ENCODE measurements at regions not wholly inside any gene's neighbourhood (a gene's known extent, or its start where the extent isn't known, plus 50 kb on each side); places are given as distances from the start of the nearest gene placed in this dataset.

GRCh38 chr19:32240316-32240715 lies 105.1 kb upstream of the ZNF507 start:
- no peak for DNase-seq (ENCODE audit: low read depth)

- DNase-seq (ENCODE audit: low read depth) = no peak
These were observed 104.1 kb upstream of the ZNF507 start for GRCh38 chr19:32241306-32241705.

GRCh38 chr19:32241932-32242710 lies 103.3 kb upstream of the ZNF507 start:
- no peak for DNase-seq (ENCODE audit: low read depth)

- no peak for DNase-seq (ENCODE audit: low read depth)
These were observed 99.4 kb upstream of the ZNF507 start for GRCh38 chr19:32246006-32246405.

- DNase-seq (ENCODE audit: low read depth) = no peak
These were observed 93.6 kb upstream of the ZNF507 start for GRCh38 chr19:32251634-32252332.

- no peak for DNase-seq (ENCODE audit: low read depth)
These were observed 93.1 kb upstream of the ZNF507 start for GRCh38 chr19:32252333-32252669.

GRCh38 chr19:32253683-32254508 lies 91.5 kb upstream of the ZNF507 start:
- DNase-seq (ENCODE audit: low read depth) = no peak

GRCh38 chr19:32254509-32254890 lies 90.9 kb upstream of the ZNF507 start:
- DNase-seq (ENCODE audit: low read depth) = no peak

- no peak for DNase-seq (ENCODE audit: low read depth)
These were observed 89.7 kb upstream of the ZNF507 start for GRCh38 chr19:32255536-32256295.

- no peak for DNase-seq (ENCODE audit: low read depth)
These were observed 89.0 kb upstream of the ZNF507 start for GRCh38 chr19:32256341-32256975.

GRCh38 chr19:32257326-32258073 lies 87.9 kb upstream of the ZNF507 start:
- DNase-seq (ENCODE audit: low read depth) = no peak

GRCh38 chr19:32258167-32258566 lies 87.2 kb upstream of the ZNF507 start:
- no peak for DNase-seq (ENCODE audit: low read depth)

- DNase-seq (ENCODE audit: low read depth) = no peak
These were observed 80.8 kb upstream of the ZNF507 start for GRCh38 chr19:32264568-32264967.

- no peak for DNase-seq (ENCODE audit: low read depth)
These were observed 79.4 kb upstream of the ZNF507 start for GRCh38 chr19:32265995-32266394.

- no peak for DNase-seq (ENCODE audit: low read depth)
These were observed 79.0 kb upstream of the ZNF507 start for GRCh38 chr19:32266460-32266859.

GRCh38 chr19:32268381-32268780 lies 77.0 kb upstream of the ZNF507 start:
- DNase-seq (ENCODE audit: low read depth) = no peak

GRCh38 chr19:32269831-32270230 lies 75.6 kb upstream of the ZNF507 start:
- no peak for DNase-seq (ENCODE audit: low read depth)

- DNase-seq (ENCODE audit: low read depth) = no peak
These were observed 71.9 kb upstream of the ZNF507 start for GRCh38 chr19:32273483-32273882.

- no peak for DNase-seq (ENCODE audit: low read depth)
These were observed 58.3 kb upstream of the ZNF507 start for GRCh38 chr19:32287086-32287485.

GRCh38 chr19:32287811-32288227 lies 57.6 kb upstream of the ZNF507 start:
- DNase-seq (ENCODE audit: low read depth) = peak; percentile 51
